Left renal cortex interstitium (tissue), 4 donors: ENCODE measurements at regions not wholly inside any gene's neighbourhood (a gene's known extent, or its start where the extent isn't known, plus 50 kb on each side); places are given as distances from the start of the nearest gene placed in this dataset.
A peak's percentile ranks its signal among the peaks of the same experiment; 100 is the strongest.

ENCODE experiments used
- DNase-seq, 4 donors: peaks; one replicate each; pipeline ENCODE4 v3.0.0-alpha.2; 2013; ENCODE audit warnings: low read depth in 4 of 4, low spot score in 2 of 4, missing footprints in 1 of 4

GRCh38 chr12:30257618-30258017, 438.1 kb downstream of the IPO8 start:
- no peak for DNase-seq

GRCh38 chr12:30251546-30251945, 444.1 kb downstream of the IPO8 start:
- no peak for DNase-seq

- no peak for DNase-seq
Measured at GRCh38 chr12:30243426-30243825, 452.2 kb downstream of the IPO8 start.

DNA sequence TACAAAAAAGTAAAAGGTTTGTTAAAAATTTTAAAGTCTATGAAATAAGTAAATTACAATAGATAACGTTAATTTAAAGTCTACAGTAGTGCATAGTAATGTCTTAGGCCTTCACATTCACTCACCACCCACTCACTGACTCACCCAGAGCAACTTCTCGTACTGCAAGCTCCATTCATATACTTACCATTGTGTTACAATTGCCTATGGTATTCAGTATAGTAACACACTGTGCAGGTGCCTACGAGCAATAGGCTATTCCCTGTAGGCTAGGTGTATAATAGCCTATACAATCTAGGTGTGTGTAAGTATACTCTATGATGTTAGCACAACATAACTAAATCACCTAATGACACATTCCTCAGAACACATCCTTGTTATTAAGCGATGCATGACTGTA, 435.3 kb upstream of the TMTC1 start:
- DNase-seq: no peak

- no peak for DNase-seq
Measured at GRCh38 chr12:30218073-30218472, 434.3 kb upstream of the TMTC1 start.

DNA sequence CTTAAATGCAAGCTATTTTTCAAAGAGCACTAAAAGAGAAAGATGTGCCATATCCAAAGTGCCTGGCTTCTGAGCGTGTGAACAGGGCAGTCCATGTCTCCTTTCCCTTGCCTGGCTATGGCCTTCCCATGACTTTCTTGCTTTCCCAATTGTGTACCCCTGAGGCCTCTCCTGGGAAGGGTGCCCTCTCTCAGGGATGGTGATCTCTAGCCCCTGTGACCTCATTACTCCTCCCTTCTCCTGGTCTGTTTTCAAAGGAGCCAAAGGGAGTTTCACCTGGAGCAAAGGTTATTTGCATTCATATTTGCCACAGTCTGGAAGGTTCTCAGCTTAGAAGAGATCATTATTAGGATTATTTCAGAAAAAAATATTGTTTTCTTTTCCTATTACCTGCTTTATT, 429.4 kb upstream of the TMTC1 start:
- DNase-seq: no peak

DNA sequence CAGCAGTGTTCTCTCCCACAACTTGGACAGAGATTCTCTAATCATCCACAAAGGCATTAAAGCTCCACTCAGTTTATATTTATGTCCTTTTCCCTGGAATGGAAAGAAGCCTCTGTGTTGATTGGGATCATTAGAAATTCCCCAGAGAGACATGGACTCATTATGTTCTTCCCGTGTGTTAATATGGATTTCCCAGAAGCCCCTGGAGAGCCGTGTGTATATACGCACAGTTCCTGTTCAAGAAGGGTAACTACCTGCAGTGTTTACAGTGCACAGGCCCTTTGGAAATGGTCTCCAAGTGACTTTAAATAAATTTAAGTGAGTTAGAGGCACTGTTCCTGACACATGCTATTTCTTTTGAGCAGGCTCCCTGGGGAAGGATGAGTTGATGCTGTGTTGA, 428.0 kb upstream of the TMTC1 start:
- DNase-seq: no peak

- DNase-seq: no peak
Measured at GRCh38 chr12:30203981-30204380, 420.2 kb upstream of the TMTC1 start.

- DNase-seq: no peak
Measured at GRCh38 chr12:30202521-30203254, 418.9 kb upstream of the TMTC1 start.

DNA sequence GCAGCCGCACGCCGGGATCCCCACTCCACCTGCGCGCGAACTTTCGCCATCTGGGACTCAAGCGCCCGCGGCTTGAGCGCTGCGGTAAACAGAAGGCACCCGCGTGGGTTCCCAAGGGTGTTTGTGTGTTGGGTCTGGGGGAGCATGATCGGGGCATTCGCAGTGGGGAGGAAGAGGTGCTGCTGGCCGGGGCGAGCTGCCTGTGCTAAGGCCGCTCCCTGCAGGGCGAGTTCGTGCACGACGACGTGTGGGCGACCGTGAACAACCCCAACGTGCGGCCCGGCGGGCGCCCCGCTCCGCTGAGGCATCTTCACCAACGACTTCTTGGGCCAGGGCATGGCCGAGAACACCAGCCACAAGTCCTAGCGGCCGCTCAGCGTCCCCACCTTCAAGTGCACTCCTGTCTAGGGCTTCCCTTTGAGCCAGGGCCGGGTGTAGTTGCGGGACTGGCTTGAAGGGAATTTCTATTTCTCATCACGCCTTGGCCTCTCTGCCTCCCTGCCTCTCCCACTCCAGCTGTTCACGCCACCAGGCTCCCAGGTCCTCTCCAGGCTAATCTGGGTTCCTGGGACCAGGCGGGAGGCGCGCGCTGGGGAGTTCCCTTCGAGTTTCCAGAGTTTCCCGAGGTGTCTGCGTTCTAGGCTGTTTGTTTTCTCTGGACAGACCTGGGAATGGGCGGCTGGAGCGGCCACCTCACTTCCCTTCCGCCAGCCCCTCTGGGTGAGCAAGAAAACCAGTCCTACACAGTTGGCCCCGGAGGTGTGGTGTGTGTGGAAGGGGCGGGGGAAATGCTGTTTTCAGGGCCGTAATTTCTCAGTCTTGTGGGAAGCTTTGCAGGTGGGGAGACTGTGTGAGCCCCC, 417.8 kb upstream of the TMTC1 start:
- DNase-seq: no peak

- peak in 1 of 4 donors; percentile 11 for DNase-seq
Measured at GRCh38 chr12:30200864-30201263, 417.1 kb upstream of the TMTC1 start.

GRCh38 chr12:30197392-30198057, 413.8 kb upstream of the TMTC1 start:
- DNase-seq: no peak

DNA sequence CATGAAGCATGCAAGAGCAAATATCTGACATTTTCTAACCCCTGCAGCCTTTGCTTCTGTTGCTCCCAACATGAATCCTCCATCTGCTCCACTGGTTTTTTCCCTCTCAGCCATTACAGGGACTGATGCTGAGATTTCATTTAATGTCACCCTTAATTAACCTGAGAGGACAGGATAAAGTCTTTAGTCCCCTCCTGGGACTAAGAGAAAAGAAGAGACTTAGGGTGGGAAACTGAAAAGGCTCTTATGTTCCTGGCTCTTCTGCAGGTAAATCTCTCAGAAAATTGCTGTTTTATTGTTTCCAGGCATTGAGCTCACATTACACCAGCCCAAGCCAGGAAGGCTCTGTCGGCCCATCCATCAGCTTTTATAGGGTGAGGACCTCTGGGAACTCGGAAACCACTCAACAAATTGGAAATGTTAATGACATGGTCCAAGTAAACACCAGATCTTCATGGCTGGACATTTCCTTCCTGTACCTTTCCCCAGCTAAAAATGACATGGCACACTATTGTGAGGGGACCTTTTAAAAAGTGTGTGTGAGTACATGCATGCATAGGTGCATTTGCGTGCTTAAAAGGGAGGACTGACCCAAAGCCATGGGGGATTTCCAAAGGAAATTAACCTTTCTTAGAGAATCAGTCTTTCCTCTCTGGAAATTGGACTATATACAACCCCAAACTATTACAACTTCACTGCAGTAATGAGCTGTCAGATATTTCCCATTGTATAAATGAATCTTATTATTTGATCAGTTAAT, 408.1 kb upstream of the TMTC1 start:
- peak; percentile 56 to 65 (median 60) for DNase-seq

GRCh38 chr12:30188602-30189326, 405.0 kb upstream of the TMTC1 start:
- DNase-seq: no peak

- DNase-seq: no peak
Measured at GRCh38 chr12:30187426-30187825, 403.7 kb upstream of the TMTC1 start.

- DNase-seq: no peak
Measured at GRCh38 chr12:30181334-30181733, 397.6 kb upstream of the TMTC1 start.

DNA sequence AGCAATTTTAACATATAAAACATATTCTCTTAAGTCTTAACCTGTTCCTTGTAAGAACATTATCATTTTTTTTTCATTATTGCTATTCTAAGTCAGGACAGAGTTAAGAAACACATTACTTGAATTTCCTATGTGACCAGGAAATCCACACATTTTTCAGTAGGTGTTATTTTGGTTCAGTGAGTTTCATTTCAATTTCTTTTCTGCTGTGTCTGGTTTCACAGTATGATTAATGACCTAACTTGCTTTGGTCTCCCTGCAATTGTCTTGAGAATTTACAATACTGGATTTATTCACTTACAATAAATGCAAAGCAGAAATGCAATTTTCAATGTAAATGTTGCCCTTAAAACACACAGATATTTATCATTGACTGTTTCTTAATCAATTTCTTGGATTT, 396.9 kb upstream of the TMTC1 start:
- no peak for DNase-seq

DNA sequence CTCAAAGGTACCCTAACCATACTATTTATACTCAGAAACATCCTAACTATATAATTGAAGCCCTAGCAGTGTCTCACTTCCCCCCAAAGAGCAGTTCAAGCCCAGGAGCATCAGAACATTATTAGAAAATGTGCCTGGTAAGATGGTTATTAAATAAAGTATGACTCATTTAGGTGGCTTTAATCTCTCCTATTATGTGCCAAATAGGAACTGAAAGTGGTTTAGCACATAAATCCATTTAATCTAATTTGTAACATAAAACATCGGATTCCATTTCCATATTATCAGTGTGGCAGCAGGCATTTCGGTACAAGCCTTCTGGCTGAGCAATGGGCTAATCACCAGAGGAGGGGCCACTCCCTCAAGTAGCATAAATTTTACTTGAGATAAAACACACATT, 395.2 kb upstream of the TMTC1 start:
- no peak for DNase-seq

DNA sequence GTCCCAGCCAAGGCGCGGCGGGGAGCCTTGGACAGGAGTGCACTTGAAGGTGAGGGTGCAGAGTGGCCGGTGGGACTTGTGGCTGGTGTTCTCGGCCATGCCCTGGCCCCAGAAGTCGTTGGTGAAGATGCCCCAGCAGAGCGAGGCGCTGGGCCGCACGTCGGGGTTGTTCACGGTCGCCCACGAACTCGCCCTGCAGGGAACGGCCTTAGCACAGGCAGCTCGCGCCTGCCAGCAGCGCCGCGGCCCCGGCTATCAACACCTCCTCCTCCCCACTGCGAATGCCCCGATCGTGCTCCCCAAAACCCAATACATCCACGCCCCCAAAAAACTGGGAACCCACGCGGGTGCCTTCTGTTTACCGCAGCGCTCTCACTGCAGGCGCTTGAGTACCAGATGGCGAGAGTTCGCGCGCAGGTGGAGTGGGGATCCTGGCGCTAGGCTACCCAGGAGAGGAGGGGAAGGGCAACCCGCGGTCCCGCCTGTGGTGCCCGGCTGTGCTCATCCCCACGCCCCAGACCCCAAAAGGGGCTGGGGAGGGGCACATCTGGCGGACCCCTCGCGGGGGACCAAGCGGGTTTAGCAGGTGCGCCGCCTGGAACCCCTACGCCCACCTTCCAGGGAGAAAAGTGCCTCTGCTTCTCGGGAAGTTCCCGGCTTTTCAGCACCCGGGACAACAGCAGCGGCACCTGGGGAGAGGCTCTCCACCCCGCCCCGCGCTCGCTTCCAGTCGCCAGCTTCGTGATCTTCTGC, 386.3 kb upstream of the TMTC1 start:
- DNase-seq: peak in 1 of 4 donors; percentile 19
